DOHH2 (cell line): ENCODE measurements at regions not wholly inside any gene's neighbourhood (a gene's known extent, or its start where the extent isn't known, plus 50 kb on each side); places are given as distances from the start of the nearest gene placed in this dataset.

ENCODE experiments used
- EZH2phosphoT487 ChIP-seq: fragments of 200-600 bp; sonication (generic); IDR thresholded peaks from 2 replicates; pipeline ENCODE4 v1.6.1; 2017; ENCODE audit warnings: borderline replicate concordance, mild to moderate bottlenecking, antibody characterized with exemption, low read length, moderate library complexity, mixed read lengths
- TF ChIP-seq, protein P1 (sequence below): fragments of 200-600 bp; sonication (generic); IDR thresholded peaks from one replicate; pipeline ENCODE4 v1.5.1; 2014; ENCODE audit warnings: antibody characterized with exemption, mild to moderate bottlenecking, low read depth, low read length; ENCODE audit not compliant: poor library complexity, severe bottlenecking

DNA sequence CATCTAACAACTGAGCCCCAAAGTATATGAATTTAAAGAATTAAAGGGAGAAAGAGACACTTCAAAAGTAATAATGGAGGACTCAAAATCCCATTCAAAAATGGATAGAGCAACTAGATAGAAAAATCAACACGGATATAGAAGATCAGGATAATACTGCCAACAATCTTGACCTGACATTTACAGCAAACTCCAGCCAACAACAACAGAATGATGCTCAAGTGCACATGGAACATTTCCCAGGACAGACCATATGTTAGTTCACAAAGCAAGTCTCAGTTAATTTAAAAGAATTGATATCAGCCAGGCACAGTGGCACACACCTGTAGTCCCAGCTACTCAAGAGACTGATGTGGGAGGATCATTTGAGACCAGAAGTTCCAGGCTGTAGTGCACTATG lies 72.0 kb upstream of the SMARCAD1 start:
- TF ChIP-seq, protein P1, sequence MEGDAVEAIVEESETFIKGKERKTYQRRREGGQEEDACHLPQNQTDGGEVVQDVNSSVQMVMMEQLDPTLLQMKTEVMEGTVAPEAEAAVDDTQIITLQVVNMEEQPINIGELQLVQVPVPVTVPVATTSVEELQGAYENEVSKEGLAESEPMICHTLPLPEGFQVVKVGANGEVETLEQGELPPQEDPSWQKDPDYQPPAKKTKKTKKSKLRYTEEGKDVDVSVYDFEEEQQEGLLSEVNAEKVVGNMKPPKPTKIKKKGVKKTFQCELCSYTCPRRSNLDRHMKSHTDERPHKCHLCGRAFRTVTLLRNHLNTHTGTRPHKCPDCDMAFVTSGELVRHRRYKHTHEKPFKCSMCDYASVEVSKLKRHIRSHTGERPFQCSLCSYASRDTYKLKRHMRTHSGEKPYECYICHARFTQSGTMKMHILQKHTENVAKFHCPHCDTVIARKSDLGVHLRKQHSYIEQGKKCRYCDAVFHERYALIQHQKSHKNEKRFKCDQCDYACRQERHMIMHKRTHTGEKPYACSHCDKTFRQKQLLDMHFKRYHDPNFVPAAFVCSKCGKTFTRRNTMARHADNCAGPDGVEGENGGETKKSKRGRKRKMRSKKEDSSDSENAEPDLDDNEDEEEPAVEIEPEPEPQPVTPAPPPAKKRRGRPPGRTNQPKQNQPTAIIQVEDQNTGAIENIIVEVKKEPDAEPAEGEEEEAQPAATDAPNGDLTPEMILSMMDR: no peak
- TF ChIP-seq EZH2phosphoT487: no peak
